Liver (tissue), 8 donors: ENCODE measurements at regions not wholly inside any gene's neighbourhood (a gene's known extent, or its start where the extent isn't known, plus 50 kb on each side); places are given as distances from the start of the nearest gene placed in this dataset.
"Not testable (repeated sequence)": the region's sequence is repeated elsewhere in the genome, so short reads cannot be mapped to it uniquely, and the experiment has no call there.

Source experiments
- DNase-seq: peaks from one replicate; pipeline ENCODE4 v3.0.0-alpha.2; 2017; ENCODE audit warnings: low spot score
- H3K27ac ChIP-seq, 2 donors: one replicate each; pipeline ENCODE4 v1.7.0; 2013; ENCODE audit warnings: inconsistent platforms in 2 of 2, low read length in 2 of 2, control low read depth in 1 of 2, low read depth in 1 of 2, mild to moderate bottlenecking in 1 of 2
- H3K27me3 ChIP-seq, 4 donors: one replicate each; pipeline versions ENCODE4 v1.6.1 to v1.7.0; 2013; ENCODE audit warnings: low read length in 3 of 4, inconsistent platforms in 1 of 4, mild to moderate bottlenecking in 1 of 4, moderate library complexity in 1 of 4; ENCODE audit not compliant: control insufficient read depth in 4 of 4, insufficient read depth in 4 of 4
- H3K36me3 ChIP-seq, 4 donors: one replicate each; pipeline versions ENCODE4 v1.6.1 to v1.7.0; 2013; ENCODE audit warnings: low read length in 3 of 4, mild to moderate bottlenecking in 3 of 4, low read depth in 1 of 4, moderate library complexity in 1 of 4; ENCODE audit not compliant: control insufficient read depth in 4 of 4, insufficient read depth in 3 of 4
- H3K4me1 ChIP-seq, 4 donors: one replicate each; pipeline versions ENCODE4 v1.6.1 to v1.7.0; 2013; ENCODE audit warnings: low read length in 3 of 4, mild to moderate bottlenecking in 3 of 4, moderate library complexity in 1 of 4; ENCODE audit not compliant: control insufficient read depth in 4 of 4, insufficient read depth in 4 of 4
- H3K4me3 ChIP-seq, 3 donors: one replicate each; pipeline versions ENCODE4 v1.6.1 to v1.7.0; 2013; ENCODE audit warnings: low read length in 3 of 3, control low read depth in 1 of 3, low read depth in 1 of 3, mild to moderate bottlenecking in 1 of 3
- H3K9ac ChIP-seq, 2 donors: one replicate each; pipeline ENCODE4 v1.7.0; 2013; ENCODE audit warnings: low read length in 2 of 2, mild to moderate bottlenecking in 2 of 2, moderate library complexity in 2 of 2, control low read depth in 1 of 2, low read depth in 1 of 2
- H3K9me3 ChIP-seq, 4 donors: one replicate each; pipeline versions ENCODE4 v1.6.1 to v1.7.0; 2013; ENCODE audit warnings: low read length in 3 of 4; ENCODE audit not compliant: control insufficient read depth in 4 of 4
- GABPA ChIP-seq, 2 donors: IDR thresholded peaks in 1 of 2; conservative IDR thresholded peaks in 1 of 2; 2 replicates each; pipeline ENCODE4 v1.6.1; 2016; ENCODE audit warnings: antibody characterized with exemption in 2 of 2, mild to moderate bottlenecking in 1 of 2, moderate library complexity in 1 of 2
- HNF4A ChIP-seq, 2 donors: conservative IDR thresholded peaks; 2 replicates each; pipeline ENCODE4 v1.6.1; 2016; ENCODE audit warnings: antibody characterized with exemption in 2 of 2, mild to moderate bottlenecking in 2 of 2
- RXRA ChIP-seq, 2 donors: IDR thresholded peaks; 2 replicates each; pipeline ENCODE4 v1.6.1; 2017 to 2018; ENCODE audit warnings: antibody characterized with exemption in 2 of 2, mild to moderate bottlenecking in 1 of 2
- SP1 ChIP-seq: IDR thresholded peaks from 2 replicates; pipeline ENCODE4 v1.6.1; 2018; ENCODE audit warnings: antibody characterized with exemption, mild to moderate bottlenecking
- YY1 ChIP-seq: IDR thresholded peaks from 2 replicates; pipeline ENCODE4 v1.6.1; 2016; ENCODE audit warnings: antibody characterized with exemption, mild to moderate bottlenecking
- WGBS: extraction: QIAGEN DNeasy Blood & Tissue Kit; methylation state at CpG from one replicate; pipeline ENCODE4 v1.1.7; 2013; 5-methylcytosine and 5-hydroxymethylcytosine counted together
- TF ChIP-seq, protein P1 (sequence below): IDR thresholded peaks from 2 replicates; pipeline ENCODE4 v1.6.1; 2016; ENCODE audit warnings: antibody characterized with exemption
- TF ChIP-seq, protein P2 (sequence below): fragments of 150-350 bp; IDR thresholded peaks from 2 replicates; pipeline ENCODE4 v1.5.1; 2017; ENCODE audit warnings: improper control_type of control experiment, low read depth, low read length; ENCODE audit not compliant: missing input control
- TF ChIP-seq, protein P3 (sequence below): IDR thresholded peaks from 2 replicates; pipeline ENCODE4 v1.6.1; 2016; ENCODE audit warnings: antibody characterized with exemption
- TF ChIP-seq, protein P4 (sequence below): IDR thresholded peaks from 2 replicates; pipeline ENCODE4 v1.6.1; 2016; ENCODE audit warnings: antibody characterized with exemption, mild to moderate bottlenecking
- donor health status: healthy.
- donor health status: healthy.
- donor health status: healthy.
- donor health status: healthy.
- donor health status: healthy.

DNA sequence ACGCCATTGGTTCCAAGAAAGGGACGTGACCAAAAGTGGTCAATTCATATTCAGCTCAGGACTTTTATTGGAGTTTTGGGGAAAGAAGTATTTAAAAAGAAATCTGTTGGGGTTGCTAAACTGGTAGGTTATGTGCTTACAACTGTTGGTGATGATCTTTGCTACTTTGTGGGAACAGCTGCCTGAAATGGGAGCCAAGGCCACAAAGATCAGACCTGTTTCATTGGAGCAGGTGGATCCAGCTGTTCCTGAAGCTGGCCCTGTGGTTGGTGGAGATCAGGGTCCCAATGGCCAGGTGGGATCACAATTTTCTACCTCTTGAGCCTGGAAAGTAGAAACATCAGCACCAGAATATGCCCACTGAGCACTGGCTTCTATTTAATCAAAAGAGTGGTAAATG is 144.5 kb downstream of the PSAT1 start (continued):
- no peak for TF ChIP-seq SP1

DNA sequence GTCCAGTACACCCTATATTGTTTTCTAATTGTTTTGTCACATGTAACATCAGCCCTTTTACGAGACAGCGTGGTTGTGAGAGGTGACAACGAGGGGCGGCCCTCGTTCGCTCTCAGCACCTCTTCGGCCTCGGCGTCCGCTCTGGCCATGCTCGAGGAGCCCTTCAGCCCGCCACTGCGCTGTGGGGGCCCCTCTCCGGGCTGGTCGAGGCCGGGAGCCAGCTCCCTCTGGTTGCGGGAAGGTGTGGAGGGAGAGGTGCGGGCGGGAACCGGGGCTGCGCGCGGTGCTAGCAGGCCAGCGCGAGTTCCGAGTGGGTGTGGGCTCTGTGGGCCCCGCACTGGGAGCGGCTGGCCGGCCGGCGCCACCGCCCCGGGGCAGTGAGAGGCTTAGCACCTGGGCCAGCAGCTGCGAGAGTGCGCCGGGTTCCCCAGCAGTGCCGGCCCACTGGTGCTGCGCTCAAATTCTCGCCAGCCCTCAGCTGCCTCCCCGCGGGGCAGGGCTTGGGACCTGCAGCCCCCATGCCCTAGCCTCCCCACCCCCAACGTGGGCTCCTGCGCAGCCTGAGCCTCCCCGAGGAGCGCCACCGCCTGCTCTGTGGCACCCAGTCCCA is 145.0 kb downstream of the PSAT1 start:
- no peak for DNase-seq
- Histone ChIP-seq H3K9me3 (no peaks in the 10 kb centered on the region), H3K9ac (no peak overlapping the region), H3K27me3 (no peaks in the 10 kb centered on the region), H3K27ac (no peak overlapping the region), H3K4me1 (peaks cover 0 to 5% (median 1%) of the 10 kb centered on the region in 4 donors), H3K4me3 (no peak overlapping the region), H3K36me3 (no peaks in the 10 kb centered on the region)
- no peak for TF ChIP-seq RXRA (IDR thresholded peaks at IDR 0.05)
- TF ChIP-seq, protein P1, sequence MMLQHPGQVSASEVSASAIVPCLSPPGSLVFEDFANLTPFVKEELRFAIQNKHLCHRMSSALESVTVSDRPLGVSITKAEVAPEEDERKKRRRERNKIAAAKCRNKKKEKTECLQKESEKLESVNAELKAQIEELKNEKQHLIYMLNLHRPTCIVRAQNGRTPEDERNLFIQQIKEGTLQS: no peak
- no peak for TF ChIP-seq GABPA (IDR thresholded peaks at IDR 0.05 in 1 of 2, conservative IDR thresholded peaks at IDR 0.05 in 1 of 2)
- no peak for TF ChIP-seq YY1
- TF ChIP-seq, protein P2, sequence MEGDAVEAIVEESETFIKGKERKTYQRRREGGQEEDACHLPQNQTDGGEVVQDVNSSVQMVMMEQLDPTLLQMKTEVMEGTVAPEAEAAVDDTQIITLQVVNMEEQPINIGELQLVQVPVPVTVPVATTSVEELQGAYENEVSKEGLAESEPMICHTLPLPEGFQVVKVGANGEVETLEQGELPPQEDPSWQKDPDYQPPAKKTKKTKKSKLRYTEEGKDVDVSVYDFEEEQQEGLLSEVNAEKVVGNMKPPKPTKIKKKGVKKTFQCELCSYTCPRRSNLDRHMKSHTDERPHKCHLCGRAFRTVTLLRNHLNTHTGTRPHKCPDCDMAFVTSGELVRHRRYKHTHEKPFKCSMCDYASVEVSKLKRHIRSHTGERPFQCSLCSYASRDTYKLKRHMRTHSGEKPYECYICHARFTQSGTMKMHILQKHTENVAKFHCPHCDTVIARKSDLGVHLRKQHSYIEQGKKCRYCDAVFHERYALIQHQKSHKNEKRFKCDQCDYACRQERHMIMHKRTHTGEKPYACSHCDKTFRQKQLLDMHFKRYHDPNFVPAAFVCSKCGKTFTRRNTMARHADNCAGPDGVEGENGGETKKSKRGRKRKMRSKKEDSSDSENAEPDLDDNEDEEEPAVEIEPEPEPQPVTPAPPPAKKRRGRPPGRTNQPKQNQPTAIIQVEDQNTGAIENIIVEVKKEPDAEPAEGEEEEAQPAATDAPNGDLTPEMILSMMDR: no peak
- TF ChIP-seq, protein P3, sequence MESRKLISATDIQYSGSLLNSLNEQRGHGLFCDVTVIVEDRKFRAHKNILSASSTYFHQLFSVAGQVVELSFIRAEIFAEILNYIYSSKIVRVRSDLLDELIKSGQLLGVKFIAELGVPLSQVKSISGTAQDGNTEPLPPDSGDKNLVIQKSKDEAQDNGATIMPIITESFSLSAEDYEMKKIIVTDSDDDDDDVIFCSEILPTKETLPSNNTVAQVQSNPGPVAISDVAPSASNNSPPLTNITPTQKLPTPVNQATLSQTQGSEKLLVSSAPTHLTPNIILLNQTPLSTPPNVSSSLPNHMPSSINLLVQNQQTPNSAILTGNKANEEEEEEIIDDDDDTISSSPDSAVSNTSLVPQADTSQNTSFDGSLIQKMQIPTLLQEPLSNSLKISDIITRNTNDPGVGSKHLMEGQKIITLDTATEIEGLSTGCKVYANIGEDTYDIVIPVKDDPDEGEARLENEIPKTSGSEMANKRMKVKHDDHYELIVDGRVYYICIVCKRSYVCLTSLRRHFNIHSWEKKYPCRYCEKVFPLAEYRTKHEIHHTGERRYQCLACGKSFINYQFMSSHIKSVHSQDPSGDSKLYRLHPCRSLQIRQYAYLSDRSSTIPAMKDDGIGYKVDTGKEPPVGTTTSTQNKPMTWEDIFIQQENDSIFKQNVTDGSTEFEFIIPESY: no peak
- TF ChIP-seq, protein P4, sequence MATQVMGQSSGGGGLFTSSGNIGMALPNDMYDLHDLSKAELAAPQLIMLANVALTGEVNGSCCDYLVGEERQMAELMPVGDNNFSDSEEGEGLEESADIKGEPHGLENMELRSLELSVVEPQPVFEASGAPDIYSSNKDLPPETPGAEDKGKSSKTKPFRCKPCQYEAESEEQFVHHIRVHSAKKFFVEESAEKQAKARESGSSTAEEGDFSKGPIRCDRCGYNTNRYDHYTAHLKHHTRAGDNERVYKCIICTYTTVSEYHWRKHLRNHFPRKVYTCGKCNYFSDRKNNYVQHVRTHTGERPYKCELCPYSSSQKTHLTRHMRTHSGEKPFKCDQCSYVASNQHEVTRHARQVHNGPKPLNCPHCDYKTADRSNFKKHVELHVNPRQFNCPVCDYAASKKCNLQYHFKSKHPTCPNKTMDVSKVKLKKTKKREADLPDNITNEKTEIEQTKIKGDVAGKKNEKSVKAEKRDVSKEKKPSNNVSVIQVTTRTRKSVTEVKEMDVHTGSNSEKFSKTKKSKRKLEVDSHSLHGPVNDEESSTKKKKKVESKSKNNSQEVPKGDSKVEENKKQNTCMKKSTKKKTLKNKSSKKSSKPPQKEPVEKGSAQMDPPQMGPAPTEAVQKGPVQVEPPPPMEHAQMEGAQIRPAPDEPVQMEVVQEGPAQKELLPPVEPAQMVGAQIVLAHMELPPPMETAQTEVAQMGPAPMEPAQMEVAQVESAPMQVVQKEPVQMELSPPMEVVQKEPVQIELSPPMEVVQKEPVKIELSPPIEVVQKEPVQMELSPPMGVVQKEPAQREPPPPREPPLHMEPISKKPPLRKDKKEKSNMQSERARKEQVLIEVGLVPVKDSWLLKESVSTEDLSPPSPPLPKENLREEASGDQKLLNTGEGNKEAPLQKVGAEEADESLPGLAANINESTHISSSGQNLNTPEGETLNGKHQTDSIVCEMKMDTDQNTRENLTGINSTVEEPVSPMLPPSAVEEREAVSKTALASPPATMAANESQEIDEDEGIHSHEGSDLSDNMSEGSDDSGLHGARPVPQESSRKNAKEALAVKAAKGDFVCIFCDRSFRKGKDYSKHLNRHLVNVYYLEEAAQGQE: no peak
- TF ChIP-seq SP1: no peak
- TF ChIP-seq HNF4A (conservative IDR thresholded peaks at IDR 0.05): no peak
- 96% methylated on average over 46 of the region's 46 CpGs for WGBS

DNA sequence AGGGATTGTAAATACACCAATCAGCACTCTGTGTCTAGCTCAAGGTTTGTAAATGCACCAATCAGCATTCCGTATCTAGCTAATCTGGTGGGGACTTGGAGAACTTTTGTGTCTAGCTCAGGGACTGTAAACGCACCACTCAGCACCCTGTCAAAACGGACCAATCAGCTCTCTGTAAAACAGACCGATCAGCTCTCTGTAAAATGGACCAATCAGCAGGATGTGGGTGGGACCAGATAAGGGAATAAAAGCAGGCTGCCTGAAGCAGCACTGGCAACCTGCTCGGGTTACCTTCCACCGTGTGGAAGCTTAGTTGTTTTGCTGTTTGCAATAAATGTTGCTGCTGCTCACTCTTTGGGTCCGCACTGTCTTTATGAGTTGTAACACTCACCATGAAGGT is 145.7 kb downstream of the PSAT1 start:
- not testable (repeated sequence) for H3K9ac ChIP-seq, DNase-seq, H3K36me3 ChIP-seq, H3K27ac ChIP-seq, H3K9me3 ChIP-seq, H3K4me3 ChIP-seq, H3K27me3 ChIP-seq, H3K4me1 ChIP-seq
- WGBS: 83% methylated on average over 7 of the region's 7 CpGs
